Neural cell (in vitro differentiated cells): ENCODE measurements at regions not wholly inside any gene's neighbourhood (a gene's known extent, or its start where the extent isn't known, plus 50 kb on each side); places are given as distances from the start of the nearest gene placed in this dataset.

Source experiments
- H2AFZ ChIP-seq: fragments of 200-600, 300-800 bp; sonication (generic), shearing (Covaris generic); 2 replicates; pipeline ENCODE4 v1.6.0; 2014; ENCODE audit warnings: low read depth, mild to moderate bottlenecking, antibody characterized with exemption, low read length, moderate library complexity
- H3F3A ChIP-seq: fragments of 200-600 bp; shearing (Covaris generic); 2 replicates; pipeline ENCODE4 v1.6.1; 2016; ENCODE audit warnings: mild to moderate bottlenecking, moderate library complexity, mixed read lengths, antibody characterized with exemption, low read length; ENCODE audit not compliant: insufficient read depth, poor library complexity, severe bottlenecking
- H3K27ac ChIP-seq: fragments of 200-600, 300-800 bp; sonication (generic), shearing (Covaris generic); 2 replicates; pipeline ENCODE4 v1.5.1; 2014; ENCODE audit warnings: mild to moderate bottlenecking, low read length, moderate library complexity
- H3K27me3 ChIP-seq: fragments of 300-800, 200-600 bp; sonication (generic), shearing (Covaris generic); 2 replicates; pipeline ENCODE4 v1.6.0; 2014; ENCODE audit warnings: mild to moderate bottlenecking, low read depth, low read length, moderate library complexity; ENCODE audit not compliant: insufficient read depth
- H3K36me3 ChIP-seq: fragments of 300-800, 200-600 bp; sonication (generic), shearing (Covaris generic); 2 replicates; pipeline ENCODE4 v1.5.1; 2014; ENCODE audit warnings: mild to moderate bottlenecking, antibody characterized with exemption, low read length, moderate library complexity; ENCODE audit not compliant: insufficient read depth
- H3K4me2 ChIP-seq: fragments of 300-800, 200-600 bp; sonication (generic), shearing (Covaris generic); 2 replicates; pipeline ENCODE4 v1.6.0; 2014; ENCODE audit warnings: mild to moderate bottlenecking, low read length
- H3K4me3 ChIP-seq: fragments of 300-800, 200-600 bp; sonication (generic), shearing (Covaris generic); 2 replicates; pipeline ENCODE4 v1.5.1; 2014; ENCODE audit warnings: mild to moderate bottlenecking, low read length, moderate library complexity
- H3K79me2 ChIP-seq: fragments of 200-600 bp; shearing (Covaris generic); replicated peaks from 2 replicates; pipeline ENCODE4 v1.6.0; 2014; ENCODE audit warnings: mild to moderate bottlenecking, low read length, moderate library complexity; ENCODE audit not compliant: insufficient read depth
- H3K9ac ChIP-seq: fragments of 300-800, 200-600 bp; sonication (generic), shearing (Covaris generic); 2 replicates; pipeline ENCODE4 v1.6.1; 2016; ENCODE audit warnings: mild to moderate bottlenecking, low read length, mixed read lengths
- H3K9me2 ChIP-seq: fragments of 200-600 bp; shearing (Covaris generic); 2 replicates; pipeline ENCODE4 v1.6.1; 2016; ENCODE audit warnings: mild to moderate bottlenecking, low read length, mixed read lengths; ENCODE audit not compliant: insufficient read depth
- H3K9me3 ChIP-seq: fragments of 200-600, 300-800 bp; sonication (generic), shearing (Covaris generic); 2 replicates; pipeline ENCODE4 v1.6.1; 2016; ENCODE audit warnings: mild to moderate bottlenecking, mixed run types, low read length, moderate library complexity, mixed read lengths
- H4K20me1 ChIP-seq: fragments of 200-600 bp; shearing (Covaris generic); 2 replicates; pipeline ENCODE4 v1.6.1; 2016; ENCODE audit warnings: mild to moderate bottlenecking, mixed run types; ENCODE audit not compliant: insufficient read depth
- EP300 ChIP-seq: fragments of 450-650 bp; conservative IDR thresholded peaks from 2 replicates; pipeline ENCODE4 v1.6.1; 2014; ENCODE audit warnings: antibody characterized with exemption, mild to moderate bottlenecking, moderate library complexity; ENCODE audit not compliant: poor library complexity, severe bottlenecking
- EZH2 ChIP-seq: fragments of 200-600, 300-800 bp; shearing (Covaris generic), sonication (generic); IDR thresholded peaks from 2 replicates; pipeline ENCODE4 v1.6.1; 2014; ENCODE audit warnings: antibody characterized with exemption, low read length, borderline replicate concordance, mild to moderate bottlenecking; ENCODE audit not compliant: insufficient read depth, poor library complexity, severe bottlenecking
- MXI1 ChIP-seq: fragments of 450-650 bp; conservative IDR thresholded peaks from 2 replicates; pipeline ENCODE4 v1.6.1; 2014; ENCODE audit warnings: antibody characterized with exemption, mild to moderate bottlenecking; ENCODE audit not compliant: poor library complexity, severe bottlenecking
- POLR2AphosphoS5 ChIP-seq: IDR thresholded peaks from 2 replicates; pipeline ENCODE4 v1.6.1; 2012
- RAD21 ChIP-seq: fragments of 450-650 bp; conservative IDR thresholded peaks from 2 replicates; pipeline ENCODE4 v1.6.1; 2014; ENCODE audit warnings: antibody characterized with exemption, mild to moderate bottlenecking, moderate library complexity
- SMC3 ChIP-seq: fragments of 450-650 bp; conservative IDR thresholded peaks from 2 replicates; pipeline ENCODE4 v1.6.1; 2014; ENCODE audit warnings: antibody characterized with exemption, mild to moderate bottlenecking, moderate library complexity; ENCODE audit not compliant: poor library complexity
- TAF1 ChIP-seq: IDR thresholded peaks from 2 replicates; pipeline ENCODE4 v1.6.1; 2012; ENCODE audit warnings: low read depth
- TF ChIP-seq, protein P1 (sequence below): IDR thresholded peaks from 2 replicates; pipeline ENCODE4 v1.6.1; 2012; ENCODE audit warnings: borderline replicate concordance
- TF ChIP-seq, protein P2 (sequence below): fragments of 450-650 bp; IDR thresholded peaks from 2 replicates; pipeline ENCODE4 v1.5.1; 2014; ENCODE audit warnings: antibody characterized with exemption, mild to moderate bottlenecking, moderate library complexity; ENCODE audit not compliant: poor library complexity, severe bottlenecking

DNA sequence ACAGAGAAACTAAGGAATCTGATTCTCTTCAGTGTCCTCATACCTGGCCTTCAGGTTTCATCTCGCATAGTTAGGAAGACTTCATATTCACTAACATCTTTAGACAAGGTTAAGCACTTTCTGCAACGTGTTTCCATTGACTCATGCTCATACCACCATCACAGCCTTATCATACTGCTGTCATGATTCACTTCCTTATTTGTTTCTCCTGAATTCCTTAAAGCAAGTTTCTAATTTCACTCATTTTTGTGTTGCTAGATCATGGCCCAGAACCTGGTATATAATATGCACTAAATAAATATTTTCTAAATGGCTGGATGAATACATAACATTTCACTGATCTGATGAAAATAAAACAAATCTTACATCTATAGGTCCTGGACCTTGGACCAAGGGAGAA is 472.9 kb downstream of the PRELID2 start:
- TF ChIP-seq SMC3 (no peak), TAF1 (no peak), MXI1 (no peak), RAD21 (no peak), POLR2AphosphoS5 (no peak), EZH2 (no peak)
- TF ChIP-seq, protein P1, sequence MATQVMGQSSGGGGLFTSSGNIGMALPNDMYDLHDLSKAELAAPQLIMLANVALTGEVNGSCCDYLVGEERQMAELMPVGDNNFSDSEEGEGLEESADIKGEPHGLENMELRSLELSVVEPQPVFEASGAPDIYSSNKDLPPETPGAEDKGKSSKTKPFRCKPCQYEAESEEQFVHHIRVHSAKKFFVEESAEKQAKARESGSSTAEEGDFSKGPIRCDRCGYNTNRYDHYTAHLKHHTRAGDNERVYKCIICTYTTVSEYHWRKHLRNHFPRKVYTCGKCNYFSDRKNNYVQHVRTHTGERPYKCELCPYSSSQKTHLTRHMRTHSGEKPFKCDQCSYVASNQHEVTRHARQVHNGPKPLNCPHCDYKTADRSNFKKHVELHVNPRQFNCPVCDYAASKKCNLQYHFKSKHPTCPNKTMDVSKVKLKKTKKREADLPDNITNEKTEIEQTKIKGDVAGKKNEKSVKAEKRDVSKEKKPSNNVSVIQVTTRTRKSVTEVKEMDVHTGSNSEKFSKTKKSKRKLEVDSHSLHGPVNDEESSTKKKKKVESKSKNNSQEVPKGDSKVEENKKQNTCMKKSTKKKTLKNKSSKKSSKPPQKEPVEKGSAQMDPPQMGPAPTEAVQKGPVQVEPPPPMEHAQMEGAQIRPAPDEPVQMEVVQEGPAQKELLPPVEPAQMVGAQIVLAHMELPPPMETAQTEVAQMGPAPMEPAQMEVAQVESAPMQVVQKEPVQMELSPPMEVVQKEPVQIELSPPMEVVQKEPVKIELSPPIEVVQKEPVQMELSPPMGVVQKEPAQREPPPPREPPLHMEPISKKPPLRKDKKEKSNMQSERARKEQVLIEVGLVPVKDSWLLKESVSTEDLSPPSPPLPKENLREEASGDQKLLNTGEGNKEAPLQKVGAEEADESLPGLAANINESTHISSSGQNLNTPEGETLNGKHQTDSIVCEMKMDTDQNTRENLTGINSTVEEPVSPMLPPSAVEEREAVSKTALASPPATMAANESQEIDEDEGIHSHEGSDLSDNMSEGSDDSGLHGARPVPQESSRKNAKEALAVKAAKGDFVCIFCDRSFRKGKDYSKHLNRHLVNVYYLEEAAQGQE: no peak
- no peak overlapping the region for H3K9ac ChIP-seq
- no peaks in the 10 kb centered on the region for H3K9me2 ChIP-seq
- no peak overlapping the region for H2AFZ ChIP-seq
- no peak overlapping the region for H3K4me2 ChIP-seq
- H3K79me2 ChIP-seq: no peaks in the 10 kb centered on the region
- H4K20me1 ChIP-seq: no peaks in the 10 kb centered on the region
- no peak overlapping the region for H3K4me3 ChIP-seq
- H3K36me3 ChIP-seq: no peaks in the 10 kb centered on the region
- H3F3A ChIP-seq: no peaks in the 10 kb centered on the region
- no peaks in the 10 kb centered on the region for H3K9me3 ChIP-seq
- no peaks in the 10 kb centered on the region for H3K27me3 ChIP-seq
- H3K27ac ChIP-seq: no peak overlapping the region

DNA sequence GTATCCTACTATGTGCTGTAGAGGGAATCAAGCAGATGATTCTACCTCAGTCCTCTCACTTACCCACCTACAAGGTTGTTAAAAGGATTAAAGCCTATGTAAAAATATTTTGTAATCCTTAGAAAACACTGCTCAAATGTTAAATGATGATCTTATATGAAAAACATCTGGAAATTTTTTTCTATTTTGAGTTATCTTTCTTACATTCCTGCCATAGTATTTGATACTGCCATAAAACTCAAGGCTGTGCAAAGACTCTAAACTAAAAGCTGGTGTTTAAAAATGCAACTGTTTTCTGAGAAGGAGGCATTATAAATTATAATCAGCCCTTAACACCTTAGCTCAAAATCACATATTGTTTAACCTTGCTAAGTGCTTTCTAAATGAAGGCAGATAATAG is 474.2 kb downstream of the PRELID2 start:
- TF ChIP-seq MXI1 (no peak), EZH2 (no peak), RAD21 (no peak), SMC3 (no peak), TAF1 (no peak), POLR2AphosphoS5 (no peak), EP300 (no peak)
- TF ChIP-seq, protein P2, sequence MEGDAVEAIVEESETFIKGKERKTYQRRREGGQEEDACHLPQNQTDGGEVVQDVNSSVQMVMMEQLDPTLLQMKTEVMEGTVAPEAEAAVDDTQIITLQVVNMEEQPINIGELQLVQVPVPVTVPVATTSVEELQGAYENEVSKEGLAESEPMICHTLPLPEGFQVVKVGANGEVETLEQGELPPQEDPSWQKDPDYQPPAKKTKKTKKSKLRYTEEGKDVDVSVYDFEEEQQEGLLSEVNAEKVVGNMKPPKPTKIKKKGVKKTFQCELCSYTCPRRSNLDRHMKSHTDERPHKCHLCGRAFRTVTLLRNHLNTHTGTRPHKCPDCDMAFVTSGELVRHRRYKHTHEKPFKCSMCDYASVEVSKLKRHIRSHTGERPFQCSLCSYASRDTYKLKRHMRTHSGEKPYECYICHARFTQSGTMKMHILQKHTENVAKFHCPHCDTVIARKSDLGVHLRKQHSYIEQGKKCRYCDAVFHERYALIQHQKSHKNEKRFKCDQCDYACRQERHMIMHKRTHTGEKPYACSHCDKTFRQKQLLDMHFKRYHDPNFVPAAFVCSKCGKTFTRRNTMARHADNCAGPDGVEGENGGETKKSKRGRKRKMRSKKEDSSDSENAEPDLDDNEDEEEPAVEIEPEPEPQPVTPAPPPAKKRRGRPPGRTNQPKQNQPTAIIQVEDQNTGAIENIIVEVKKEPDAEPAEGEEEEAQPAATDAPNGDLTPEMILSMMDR: no peak
- TF ChIP-seq, protein P1: no peak
- Histone ChIP-seq H3K36me3 (no peaks in the 10 kb centered on the region), H3K9me2 (no peaks in the 10 kb centered on the region), H3K9me3 (no peaks in the 10 kb centered on the region), H2AFZ (no peak overlapping the region), H3K79me2 (no peaks in the 10 kb centered on the region), H3F3A (no peaks in the 10 kb centered on the region), H3K9ac (no peak overlapping the region), H3K27me3 (no peaks in the 10 kb centered on the region), H3K27ac (no peak overlapping the region), H3K4me3 (no peak overlapping the region), H3K4me2 (no peak overlapping the region), H4K20me1 (no peaks in the 10 kb centered on the region)
